Ovary (tissue), 7 donors: ENCODE measurements at regions not wholly inside any gene's neighbourhood (a gene's known extent, or its start where the extent isn't known, plus 50 kb on each side); places are given as distances from the start of the nearest gene placed in this dataset.

Experiments used
- DNase-seq, 5 donors: peaks; one replicate each; pipeline ENCODE4 v3.0.0-alpha.2; 2019 to 2020
- H3K27ac ChIP-seq, 2 donors: fragments of 200-600 bp; one replicate each; pipeline versions ENCODE4 v1.5.1 to v1.8.0; 2019 to 2022
- H3K27me3 ChIP-seq: fragments of 200-600 bp; one replicate; pipeline ENCODE4 v1.8.0; 2022
- H3K36me3 ChIP-seq: fragments of 200-600 bp; sonication (generic); one replicate; pipeline ENCODE4 v1.5.1; 2019
- H3K4me1 ChIP-seq: one replicate; pipeline ENCODE4 v1.8.1; 2013; ENCODE audit warnings: mild to moderate bottlenecking, moderate library complexity; ENCODE audit not compliant: insufficient read depth
- H3K4me3 ChIP-seq: fragments of 200-600 bp; sonication (generic); one replicate; pipeline ENCODE4 v1.5.1; 2017
- H3K9me3 ChIP-seq, 2 donors: fragments of 200-600 bp in 1 of 2; sonication (generic) in 1 of 2; one replicate each; pipeline versions ENCODE4 v1.5.1 to v1.8.1; 2013 to 2019; ENCODE audit warnings: mild to moderate bottlenecking in 1 of 2, moderate library complexity in 1 of 2
- EP300 ChIP-seq: sonication (generic); formaldehyde crosslinking; IDR thresholded peaks from one replicate; pipeline ENCODE4 v1.6.1; 2017; ENCODE audit warnings: antibody characterized with exemption
- POLR2A ChIP-seq: fragments of 450-650 bp; IDR thresholded peaks from one replicate; pipeline ENCODE4 v1.6.1; 2017; ENCODE audit warnings: antibody characterized with exemption, mild to moderate bottlenecking, moderate library complexity
- WGBS, 3 donors: extraction: QIAGEN DNeasy Blood & Tissue Kit in 1 of 3; methylation state at CpG; one replicate each; pipeline versions ENCODE4 v1.1.5 to v1.1.7; 2013 to 2017; 5-methylcytosine and 5-hydroxymethylcytosine counted together
- intact Hi-C, 4 donors: fragments of 100-400 bp; cut with DNase I; formaldehyde crosslinking; loops; one replicate each; pipeline versions ENCODE4 v1.11.0 to v1.15.1; 2022 to 2023
- TF ChIP-seq, protein P1 (sequence below), 3 donors: fragments of 450-650 bp in 2 of 3; fragments of 200-600 bp in 1 of 3; IDR thresholded peaks; one replicate each; pipeline versions ENCODE4 v1.5.1 to v1.8.0; 2016 to 2022; ENCODE audit warnings: antibody characterized with exemption in 3 of 3, mild to moderate bottlenecking in 1 of 3
- donor health status: DM: no; HTN: no; CAD: no; lungs with moderate emphysema.
- donor health status: DM: no; HTN: no; CAD: no.
- donor health status: Bipolar disorder and iron deficiency.
- donor health status: DM: no; HTN: no; CAD: no.
- donor health status: DM: yes; HTN: yes; CAD: no.

DNA sequence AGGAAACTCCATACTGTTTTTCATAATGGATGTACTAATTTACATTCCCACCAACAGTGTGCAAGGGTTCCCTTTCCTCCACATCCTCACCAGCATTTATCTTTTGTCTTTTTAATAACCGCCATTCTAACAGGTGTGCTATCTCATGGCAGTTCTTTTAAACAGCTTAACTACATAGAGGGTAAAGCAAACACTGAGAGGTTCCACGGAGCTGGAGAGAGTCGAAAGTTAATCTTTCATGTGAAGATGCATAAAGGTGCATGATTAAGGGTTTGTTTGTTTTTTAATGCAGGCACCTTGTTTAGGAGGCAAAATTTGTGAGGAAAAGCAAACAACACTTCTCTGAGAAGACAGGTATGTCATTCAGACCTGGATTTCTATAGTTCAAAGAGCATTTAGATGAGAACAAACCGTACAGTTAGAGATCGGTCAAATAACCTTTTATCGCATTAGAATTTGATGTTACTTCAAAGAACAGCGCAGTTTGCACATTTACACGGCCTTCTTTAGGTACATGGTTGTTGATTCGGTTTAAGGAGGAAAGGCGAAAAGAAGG, 193.9 kb downstream of the RBM26 start:
- no peak overlapping the region for H3K4me3 ChIP-seq
- H3K4me1 ChIP-seq = no peaks in the 10 kb centered on the region

DNA sequence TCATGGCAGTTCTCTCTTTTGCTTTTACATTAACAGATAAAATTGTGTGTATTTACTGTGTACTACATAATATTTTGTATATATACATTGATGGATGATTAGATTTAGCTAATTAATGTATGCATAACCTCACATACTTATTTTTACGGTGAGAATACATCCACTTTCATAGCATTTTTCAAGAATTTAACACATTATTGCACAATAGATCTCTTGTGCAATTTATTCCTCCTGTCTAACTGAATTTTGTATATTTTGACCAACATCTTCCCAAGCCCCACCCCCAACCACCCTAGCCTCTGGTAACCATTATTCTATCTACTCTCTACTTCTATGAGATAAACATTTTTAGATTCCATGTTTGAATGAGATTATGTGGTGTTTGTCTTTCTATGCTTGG, 194.7 kb downstream of the RBM26 start:
- Histone ChIP-seq H3K9me3 (no peaks in the 10 kb centered on the region), H3K4me3 (no peak overlapping the region), H3K36me3 (no peaks in the 10 kb centered on the region), H3K4me1 (no peaks in the 10 kb centered on the region), H3K27me3 (no peaks in the 10 kb centered on the region), H3K27ac (no peak overlapping the region)
- TF ChIP-seq POLR2A (no peak), EP300 (no peak)
- TF ChIP-seq, protein P1, sequence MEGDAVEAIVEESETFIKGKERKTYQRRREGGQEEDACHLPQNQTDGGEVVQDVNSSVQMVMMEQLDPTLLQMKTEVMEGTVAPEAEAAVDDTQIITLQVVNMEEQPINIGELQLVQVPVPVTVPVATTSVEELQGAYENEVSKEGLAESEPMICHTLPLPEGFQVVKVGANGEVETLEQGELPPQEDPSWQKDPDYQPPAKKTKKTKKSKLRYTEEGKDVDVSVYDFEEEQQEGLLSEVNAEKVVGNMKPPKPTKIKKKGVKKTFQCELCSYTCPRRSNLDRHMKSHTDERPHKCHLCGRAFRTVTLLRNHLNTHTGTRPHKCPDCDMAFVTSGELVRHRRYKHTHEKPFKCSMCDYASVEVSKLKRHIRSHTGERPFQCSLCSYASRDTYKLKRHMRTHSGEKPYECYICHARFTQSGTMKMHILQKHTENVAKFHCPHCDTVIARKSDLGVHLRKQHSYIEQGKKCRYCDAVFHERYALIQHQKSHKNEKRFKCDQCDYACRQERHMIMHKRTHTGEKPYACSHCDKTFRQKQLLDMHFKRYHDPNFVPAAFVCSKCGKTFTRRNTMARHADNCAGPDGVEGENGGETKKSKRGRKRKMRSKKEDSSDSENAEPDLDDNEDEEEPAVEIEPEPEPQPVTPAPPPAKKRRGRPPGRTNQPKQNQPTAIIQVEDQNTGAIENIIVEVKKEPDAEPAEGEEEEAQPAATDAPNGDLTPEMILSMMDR (IDR thresholded peaks at IDR 0.05) = no peak
- intact Hi-C loops = no loop called here
- 88 to 89% (median 89%) methylated on average over 1 of the region's 1 CpG for WGBS, 3 donors
- DNase-seq = no peak

More for the DNA sequence above, 193.9 kb downstream of the RBM26 start:
- 76 to 78% (median 78%) methylated on average over 10 of the region's 10 CpGs for WGBS, 3 donors
- TF ChIP-seq EP300 = no peak
- TF ChIP-seq, protein P1 (IDR thresholded peaks at IDR 0.05) = no peak
- Histone ChIP-seq H3K36me3 (no peaks in the 10 kb centered on the region), H3K27me3 (no peaks in the 10 kb centered on the region), H3K27ac (no peak overlapping the region), H3K9me3 (no peaks in the 10 kb centered on the region)
- intact Hi-C loops = no loop called here
- DNase-seq = no peak

DNA sequence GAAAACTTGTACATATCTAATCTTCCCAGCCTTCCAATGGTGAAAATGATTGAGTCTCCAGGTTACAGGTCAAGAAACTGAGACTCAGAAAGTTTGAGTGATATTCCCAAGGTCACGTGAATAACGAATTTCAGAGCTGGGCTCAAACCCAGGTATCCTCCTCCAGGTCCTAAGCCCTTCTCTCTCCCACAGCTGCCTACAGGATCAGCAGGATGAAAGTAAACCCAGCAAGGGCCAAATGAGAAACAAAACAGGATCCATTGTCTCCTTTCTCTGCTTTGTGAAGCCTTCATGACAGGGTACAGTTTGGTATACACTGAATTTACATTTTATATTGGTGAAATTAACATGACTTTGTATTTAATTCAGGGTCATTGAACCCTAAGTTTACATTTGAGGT, 208.1 kb downstream of the RBM26 start:
- H3K4me1 ChIP-seq = no peaks in the 10 kb centered on the region
- no peak for DNase-seq
- H3K9me3 ChIP-seq = no peaks in the 10 kb centered on the region
- H3K27ac ChIP-seq = no peak overlapping the region
- no peaks in the 10 kb centered on the region for H3K36me3 ChIP-seq
- 8 to 11% (median 10%) methylated on average over 2 of the region's 2 CpGs for WGBS, 3 donors
- intact Hi-C loops = no loop called here
- no peak overlapping the region for H3K4me3 ChIP-seq
- H3K27me3 ChIP-seq = no peaks in the 10 kb centered on the region
- TF ChIP-seq EP300 = no peak

DNA sequence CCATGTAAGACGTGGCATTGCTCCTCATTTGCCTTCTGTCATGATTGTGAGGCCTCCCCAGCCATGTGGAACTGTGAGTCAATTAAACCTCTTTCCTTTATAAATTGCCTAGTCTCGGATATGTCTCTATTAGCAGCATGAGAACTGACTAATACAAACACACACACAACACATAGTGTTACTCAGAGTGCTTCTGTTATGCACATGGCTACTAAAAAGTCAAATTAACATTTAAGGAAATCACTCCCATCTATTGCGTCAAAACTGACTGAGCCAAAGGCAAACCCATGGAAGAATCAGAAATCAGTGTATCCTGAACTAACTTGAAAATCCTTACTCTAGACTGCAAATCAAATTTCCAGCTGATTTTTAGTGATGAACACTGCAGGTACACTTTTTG, 209.2 kb downstream of the RBM26 start:
- intact Hi-C loops = no loop called here
- DNase-seq = no peak
- Histone ChIP-seq H3K4me1 (no peaks in the 10 kb centered on the region), H3K27me3 (no peaks in the 10 kb centered on the region), H3K9me3 (no peaks in the 10 kb centered on the region), H3K36me3 (no peaks in the 10 kb centered on the region), H3K27ac (no peak overlapping the region), H3K4me3 (no peak overlapping the region)
- WGBS, 3 donors = 75 to 85% (median 78%) methylated on average over 3 of the region's 3 CpGs
- TF ChIP-seq EP300 (no peak), POLR2A (no peak)
- TF ChIP-seq, protein P1 (IDR thresholded peaks at IDR 0.05) = no peak

DNA sequence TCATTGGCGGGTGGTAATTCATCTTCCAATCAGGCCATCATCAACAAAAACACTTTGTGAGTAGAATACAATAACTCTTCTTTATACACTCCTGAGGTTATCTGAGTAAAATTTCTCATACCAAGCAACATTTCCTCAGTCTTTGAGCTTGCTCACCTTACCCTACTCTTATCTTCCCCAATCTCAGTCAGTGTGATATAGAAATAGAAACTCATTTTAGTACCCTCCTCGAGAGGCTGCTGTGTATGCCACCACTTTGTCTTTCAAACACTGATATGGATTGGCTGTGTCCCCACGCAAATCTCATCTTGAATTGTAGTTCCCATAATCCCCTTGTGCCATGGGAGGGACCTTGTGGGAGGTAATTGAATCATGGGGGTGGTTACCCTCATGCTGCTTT, 209.7 kb downstream of the RBM26 start:
- Histone ChIP-seq H3K9me3 (no peaks in the 10 kb centered on the region), H3K4me1 (no peaks in the 10 kb centered on the region), H3K4me3 (no peak overlapping the region), H3K27me3 (no peaks in the 10 kb centered on the region), H3K27ac (no peak overlapping the region), H3K36me3 (no peaks in the 10 kb centered on the region)
- WGBS, 3 donors = 86 to 92% (median 87%) methylated on average over 3 of the region's 3 CpGs
- TF ChIP-seq EP300 = no peak
- no peak for TF ChIP-seq POLR2A
- TF ChIP-seq, protein P1 (IDR thresholded peaks at IDR 0.05) = no peak
- intact Hi-C loops = no loop called here
- DNase-seq = no peak
